GM12891 (cell line): ENCODE measurements at regions not wholly inside any gene's neighbourhood (a gene's known extent, or its start where the extent isn't known, plus 50 kb on each side); places are given as distances from the start of the nearest gene placed in this dataset.

Experiments used
- POLR2A ChIP-seq: IDR thresholded peaks from 2 replicates; pipeline ENCODE4 v1.6.1; 2011; ENCODE audit warnings: low read depth, low read length, control low read depth
- POLR2AphosphoS5 ChIP-seq: IDR thresholded peaks from 2 replicates; pipeline ENCODE4 v1.6.1; 2011; ENCODE audit warnings: low read depth, low read length, control low read depth
- TAF1 ChIP-seq: IDR thresholded peaks from 2 replicates; pipeline ENCODE4 v1.6.1; 2011; ENCODE audit warnings: low read depth, low read length, control low read depth

DNA sequence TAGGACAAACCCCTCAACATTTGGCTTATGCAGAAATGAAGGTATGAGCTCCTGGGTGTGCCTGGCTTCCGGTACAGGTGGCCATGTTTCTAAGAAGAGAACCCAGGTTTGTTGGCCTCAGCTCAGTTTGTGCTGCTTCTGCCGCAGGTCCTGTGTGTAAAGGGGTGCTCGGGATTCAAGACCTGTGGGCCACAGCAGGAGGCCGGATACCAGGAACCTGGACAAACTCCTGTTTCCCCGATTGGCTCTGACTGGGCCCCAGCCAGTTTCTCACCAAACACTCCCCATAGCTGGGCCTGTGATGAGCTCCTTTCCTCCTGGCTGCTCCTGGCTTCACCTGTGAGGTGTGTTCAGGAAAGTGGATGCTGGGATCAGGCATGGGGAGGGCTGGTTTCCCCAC is 271.2 kb upstream of the IRX2 start:
- TF ChIP-seq POLR2A (no peak), TAF1 (no peak), POLR2AphosphoS5 (no peak)
